ENCODE measurements at regions not wholly inside any gene's neighbourhood (a gene's known extent, or its start where the extent isn't known, plus 50 kb on each side); places are given as distances from the start of the nearest gene placed in this dataset.
"Not testable (repeated sequence)": the region's sequence is repeated elsewhere in the genome, so short reads cannot be mapped to it uniquely, and the experiment has no call there.

DNA sequence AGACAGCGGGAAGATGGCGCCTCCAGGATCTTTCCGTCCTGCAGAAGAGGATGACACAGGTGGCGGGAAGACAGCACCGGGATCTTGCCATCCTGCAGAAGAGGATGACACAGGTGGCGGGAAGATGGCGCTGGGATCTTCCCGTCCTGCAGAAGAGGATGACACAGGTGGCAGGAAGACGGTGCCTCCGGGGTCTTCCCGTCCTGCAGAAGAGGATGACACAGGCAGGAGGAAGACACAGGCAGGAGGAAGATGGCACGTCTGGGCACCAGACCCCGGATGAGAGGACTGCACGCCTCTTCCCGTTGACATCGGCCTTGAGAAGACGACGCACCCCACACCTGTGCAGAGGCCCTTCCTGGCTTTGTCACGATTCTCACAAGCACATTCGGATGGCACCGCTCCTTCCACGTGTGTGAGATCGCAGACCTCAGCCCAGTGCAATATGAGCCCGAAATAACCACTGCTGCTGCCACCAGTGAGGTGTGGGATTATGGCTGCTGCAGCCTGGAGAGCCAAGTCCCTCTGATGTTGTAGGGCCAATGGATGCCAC lies 79.4 kb upstream of the SNTG2 start:
- Mint-ChIP-seq H3K4me3 (no peak overlapping the region), H3K27ac (no peak overlapping the region), H3K4me1 (no peaks in the 10 kb centered on the region), H3K9me3 (no peaks in the 10 kb centered on the region), H3K27me3 (no peaks in the 10 kb centered on the region), H3K36me3 (ENCODE audit: low read depth) (no peaks in the 10 kb centered on the region)
- no peak for DNase-seq
- POLR2A ChIA-PET = no interaction called here
- CTCF ChIA-PET = no interaction called here

DNA sequence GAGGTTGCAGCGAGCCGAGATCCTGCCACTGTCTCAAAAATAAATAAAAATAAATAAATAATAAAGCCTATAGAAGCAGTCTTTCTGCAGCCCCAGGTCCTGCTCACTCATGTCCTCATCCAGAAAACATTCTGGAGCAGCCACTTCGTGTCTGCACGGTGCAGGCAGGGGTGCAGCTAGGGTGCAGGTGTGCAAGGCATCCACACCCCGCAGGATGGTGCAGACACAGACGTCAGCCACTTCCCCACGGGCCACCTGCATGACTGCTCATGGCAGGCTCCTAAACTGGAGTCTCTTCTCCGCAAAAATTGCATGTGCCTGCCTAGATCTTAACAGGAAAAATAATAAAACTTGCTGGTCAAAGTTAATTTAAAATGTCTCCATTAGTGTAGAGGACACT lies 80.2 kb upstream of the SNTG2 start:
- no peak overlapping the region for H3K4me3 Mint-ChIP-seq
- no peak overlapping the region for H3K27ac Mint-ChIP-seq
- no peak for DNase-seq
- no peaks in the 10 kb centered on the region for H3K36me3 Mint-ChIP-seq (ENCODE audit: low read depth)
- CTCF ChIA-PET = no interaction called here
- H3K4me1 Mint-ChIP-seq = no peaks in the 10 kb centered on the region
- POLR2A ChIA-PET = no interaction called here
- H3K9me3 Mint-ChIP-seq = no peaks in the 10 kb centered on the region
- H3K27me3 Mint-ChIP-seq = no peaks in the 10 kb centered on the region

DNA sequence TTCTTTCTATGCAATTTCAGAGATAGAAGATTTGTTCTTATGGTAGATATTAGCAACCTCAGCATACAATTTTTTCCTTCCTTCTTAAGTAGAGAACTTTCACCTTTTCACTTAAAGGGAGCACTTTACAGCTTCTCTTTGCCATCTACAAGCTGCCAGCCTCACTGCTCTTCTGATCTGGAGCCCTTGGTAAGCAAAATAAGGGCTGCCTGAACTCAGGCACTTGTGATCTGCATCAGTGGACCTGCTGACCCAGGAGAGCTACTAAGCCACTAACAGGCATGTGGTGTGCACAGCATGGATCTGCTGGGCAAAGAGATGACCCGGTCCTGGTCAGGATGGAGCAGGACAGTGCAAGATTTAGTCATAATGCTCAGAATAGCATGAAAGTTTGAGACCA lies 80.8 kb upstream of the SNTG2 start:
- DNase-seq = no peak
- Mint-ChIP-seq H3K36me3 (ENCODE audit: low read depth) (no peaks in the 10 kb centered on the region), H3K27ac (no peak overlapping the region), H3K27me3 (no peaks in the 10 kb centered on the region), H3K4me3 (no peak overlapping the region), H3K9me3 (no peaks in the 10 kb centered on the region), H3K4me1 (no peaks in the 10 kb centered on the region)
- ChIA-PET POLR2A (no interaction called here), CTCF (no interaction called here)

DNA sequence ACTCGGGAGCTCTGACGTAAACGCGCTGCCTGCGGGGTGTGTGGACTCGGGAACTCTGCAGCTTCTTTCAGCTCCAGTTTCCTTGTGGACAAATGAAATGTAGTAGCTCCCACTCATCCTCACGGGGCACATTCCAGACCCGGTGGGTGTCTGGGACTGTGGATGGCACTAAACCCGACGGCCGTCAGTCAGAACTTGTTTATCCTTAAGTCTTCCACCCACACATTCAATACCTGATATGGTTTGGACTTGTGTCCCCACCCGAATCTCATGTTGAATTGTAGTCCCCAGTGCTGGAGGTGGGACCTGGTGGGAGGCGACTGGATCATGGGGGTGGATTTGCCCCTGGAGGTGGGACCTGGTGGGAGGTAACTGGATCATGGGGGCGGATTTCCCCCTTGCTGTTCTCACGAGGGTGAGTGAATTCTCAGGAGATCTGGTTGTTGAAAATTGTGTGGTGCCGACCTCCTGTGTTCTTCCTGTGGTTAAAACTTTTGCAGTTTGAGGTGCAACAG lies 81.2 kb upstream of the SNTG2 start:
- Mint-ChIP-seq H3K27ac (no peak overlapping the region), H3K4me1 (no peaks in the 10 kb centered on the region), H3K36me3 (ENCODE audit: low read depth) (no peaks in the 10 kb centered on the region), H3K4me3 (no peak overlapping the region), H3K27me3 (no peaks in the 10 kb centered on the region), H3K9me3 (no peaks in the 10 kb centered on the region)
- ChIA-PET POLR2A (no interaction called here), CTCF (no interaction called here)
- DNase-seq = no peak

DNA sequence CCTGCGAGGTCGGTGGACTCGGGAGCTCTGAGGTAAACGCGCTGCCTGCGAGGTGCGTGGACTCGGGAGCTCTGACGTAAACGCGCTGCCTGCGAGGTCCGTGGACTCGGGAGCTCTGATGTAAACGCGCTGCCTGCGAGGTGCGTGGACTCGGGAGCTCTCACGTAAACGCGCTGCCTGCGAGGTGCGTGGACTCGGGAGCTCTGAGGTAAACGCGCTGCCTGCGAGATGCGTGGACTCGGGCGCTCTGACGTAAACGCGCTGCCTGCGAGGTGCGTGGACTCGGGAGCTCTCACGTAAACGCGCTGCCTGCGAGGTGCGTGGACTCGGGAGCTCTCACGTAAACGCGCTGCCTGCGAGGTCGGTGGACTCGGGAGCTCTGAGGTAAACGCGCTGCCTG lies 81.8 kb upstream of the SNTG2 start:
- H3K27me3 Mint-ChIP-seq; H3K27ac Mint-ChIP-seq; H3K4me1 Mint-ChIP-seq; H3K4me3 Mint-ChIP-seq; DNase-seq; H3K9me3 Mint-ChIP-seq; CTCF ChIA-PET; H3K36me3 Mint-ChIP-seq (ENCODE audit: low read depth); POLR2A ChIA-PET: not testable (repeated sequence)

DNA sequence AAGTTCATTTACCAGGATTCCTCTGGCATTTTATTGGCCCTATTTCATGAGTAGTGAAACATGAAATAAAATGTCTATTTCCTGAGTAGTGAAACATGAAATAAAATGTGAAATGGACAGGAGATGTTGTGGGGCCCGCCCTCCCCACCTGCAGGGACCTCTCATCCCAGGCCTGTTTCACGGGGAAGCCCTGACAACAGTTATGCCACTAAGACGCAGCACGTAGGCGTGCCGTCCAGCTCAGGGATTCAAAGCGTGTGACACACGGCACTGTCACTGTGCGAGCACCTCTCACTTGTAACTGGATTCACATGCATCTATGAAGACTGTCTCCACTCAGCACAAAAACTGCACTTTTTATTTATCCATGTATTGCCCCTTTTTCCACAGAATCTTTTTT lies 83.4 kb upstream of the SNTG2 start:
- Mint-ChIP-seq H3K4me1 (no peaks in the 10 kb centered on the region), H3K4me3 (no peak overlapping the region), H3K9me3 (no peaks in the 10 kb centered on the region), H3K27ac (no peak overlapping the region), H3K27me3 (no peaks in the 10 kb centered on the region), H3K36me3 (ENCODE audit: low read depth) (no peaks in the 10 kb centered on the region)
- CTCF ChIA-PET = no interaction called here
- DNase-seq = no peak
- POLR2A ChIA-PET = no interaction called here

DNA sequence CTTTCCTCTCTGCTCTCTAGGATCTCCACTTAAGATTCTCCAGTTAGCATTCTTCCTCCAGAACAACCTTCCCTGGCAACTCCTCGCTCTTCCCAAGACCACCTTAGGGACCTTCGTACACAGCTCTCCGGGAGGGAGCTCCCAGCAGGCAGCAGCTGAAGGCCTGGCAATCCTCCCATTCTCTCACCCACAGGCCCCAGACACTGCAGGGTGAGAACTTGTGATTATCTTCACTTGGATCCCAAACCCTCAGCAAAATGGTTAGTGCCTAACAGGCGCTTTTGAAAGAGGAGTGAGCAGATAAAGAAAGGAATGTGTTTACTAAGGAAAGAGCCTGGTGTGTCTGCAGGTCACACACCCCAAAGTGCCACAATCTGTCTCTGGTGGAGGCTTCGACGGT lies 83.8 kb upstream of the SNTG2 start:
- Mint-ChIP-seq H3K9me3 (no peaks in the 10 kb centered on the region), H3K36me3 (ENCODE audit: low read depth) (no peaks in the 10 kb centered on the region), H3K27ac (no peak overlapping the region), H3K4me3 (no peak overlapping the region), H3K27me3 (no peaks in the 10 kb centered on the region), H3K4me1 (no peaks in the 10 kb centered on the region)
- POLR2A ChIA-PET = no interaction called here
- DNase-seq = no peak
- CTCF ChIA-PET = no interaction called here

DNA sequence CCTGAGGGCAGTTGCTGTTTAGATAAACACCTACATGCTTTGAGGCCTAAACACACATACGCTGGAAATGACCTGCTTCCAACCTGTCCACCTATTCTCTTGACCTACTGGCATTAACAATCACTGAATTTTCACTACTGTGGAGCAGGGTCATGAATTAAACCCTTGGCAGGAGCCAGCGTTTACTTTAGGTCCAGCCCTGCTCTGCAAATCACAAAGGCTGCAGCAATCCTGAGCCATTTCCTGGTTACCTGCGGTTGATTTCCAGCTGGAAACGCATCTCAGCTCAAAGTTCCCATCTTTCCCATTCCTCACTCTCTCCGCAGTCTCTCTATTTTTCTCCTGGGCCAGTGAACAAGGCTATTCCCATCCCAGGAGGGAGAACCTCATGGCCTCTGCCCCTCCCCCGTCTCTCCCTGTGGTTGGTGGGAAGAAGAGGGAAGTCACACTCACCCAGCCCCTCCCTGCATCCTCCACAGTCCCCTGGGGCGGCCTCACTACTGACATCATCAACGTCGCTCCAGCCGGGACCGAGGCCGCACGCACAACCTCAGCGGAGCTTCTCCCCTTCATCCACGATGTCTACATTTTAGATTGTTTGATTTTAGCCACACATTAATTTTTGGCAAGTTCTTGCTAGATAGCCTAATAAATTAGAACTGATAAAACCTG lies 84.5 kb upstream of the SNTG2 start:
- H3K4me3 Mint-ChIP-seq = no peak overlapping the region
- POLR2A ChIA-PET = interaction anchor here (0.7 kb wide), 1 partner anchor 88 kb away, joined by 3 read pairs; no protein-coding TSS in a partner anchor
- CTCF ChIA-PET = no interaction called here
- H3K9me3 Mint-ChIP-seq = no peaks in the 10 kb centered on the region
- no peaks in the 10 kb centered on the region for H3K4me1 Mint-ChIP-seq
- H3K36me3 Mint-ChIP-seq (ENCODE audit: low read depth) = no peaks in the 10 kb centered on the region
- no peak overlapping the region for H3K27ac Mint-ChIP-seq
- H3K27me3 Mint-ChIP-seq = no peaks in the 10 kb centered on the region
- DNase-seq = no peak

DNA sequence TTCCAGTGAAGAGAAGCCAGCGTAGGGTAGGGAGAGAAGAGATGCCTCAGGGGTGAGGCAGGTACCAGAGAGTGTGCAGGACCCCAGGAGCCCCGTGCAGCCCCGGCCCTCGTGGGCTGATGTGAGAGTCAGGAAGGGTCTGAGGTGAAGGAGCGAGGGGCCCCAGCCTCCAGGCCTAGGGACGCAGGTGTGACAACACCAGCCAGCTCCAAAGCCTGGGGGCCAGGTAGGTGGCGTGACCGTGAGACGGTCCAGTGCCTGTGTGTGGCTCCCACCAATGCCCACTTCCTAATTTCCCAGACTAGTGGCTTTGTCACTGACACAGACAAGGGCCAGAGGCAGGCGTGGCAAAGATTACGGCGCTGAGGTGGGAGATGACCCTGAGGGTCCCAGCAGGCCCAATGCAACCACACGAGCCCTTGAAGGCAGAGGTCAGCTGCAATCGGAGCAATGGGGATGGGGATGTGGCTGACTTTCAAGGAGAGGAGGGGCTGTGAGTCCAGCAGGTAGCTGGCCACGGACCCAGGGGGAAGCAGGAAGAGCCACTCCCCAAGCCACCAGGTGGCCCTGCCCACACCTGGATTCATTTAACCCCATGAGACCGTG lies 86.0 kb upstream of the SNTG2 start:
- Mint-ChIP-seq H3K27ac (no peak overlapping the region), H3K27me3 (no peaks in the 10 kb centered on the region), H3K4me3 (no peak overlapping the region), H3K9me3 (no peaks in the 10 kb centered on the region), H3K4me1 (no peaks in the 10 kb centered on the region), H3K36me3 (ENCODE audit: low read depth) (no peaks in the 10 kb centered on the region)
- ChIA-PET POLR2A (no interaction called here), CTCF (no interaction called here)
- no peak for DNase-seq

DNA sequence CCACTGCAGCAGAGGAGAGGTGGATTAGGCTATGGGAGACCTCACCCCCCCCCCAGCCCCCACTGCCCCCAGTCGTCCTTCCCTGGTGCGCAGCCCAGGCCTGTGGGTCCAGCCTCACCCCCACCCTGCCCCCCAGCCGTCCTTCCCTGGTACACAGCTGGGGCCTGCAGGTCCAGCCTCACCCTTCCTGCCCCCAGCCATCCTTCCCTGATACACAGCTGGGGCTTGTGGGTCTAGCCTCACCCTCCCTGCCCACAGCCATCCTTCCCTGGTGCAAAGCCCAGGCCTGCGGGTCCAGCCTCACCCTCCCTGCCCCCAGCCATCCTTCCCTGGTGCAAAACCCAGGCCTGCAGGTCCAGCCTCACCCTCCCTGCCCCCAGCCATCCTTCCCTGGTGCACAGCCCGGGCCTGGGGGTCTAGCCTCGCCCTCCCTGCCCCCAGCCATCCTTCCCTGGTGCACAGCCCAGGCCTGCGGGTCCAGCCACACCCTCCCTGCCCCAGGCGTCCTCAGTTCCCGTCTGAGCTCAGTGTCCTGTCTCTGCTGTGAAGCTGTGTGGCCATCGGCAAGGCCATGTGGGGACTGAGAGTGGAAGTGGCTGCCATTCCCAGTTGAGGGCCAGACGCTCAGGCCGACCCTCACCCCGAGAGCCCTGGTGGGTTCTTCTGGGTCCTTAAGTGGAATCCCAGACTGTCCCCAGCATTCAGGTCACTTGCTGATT lies 86.8 kb upstream of the SNTG2 start:
- no peak overlapping the region for H3K27ac Mint-ChIP-seq
- no peaks in the 10 kb centered on the region for H3K27me3 Mint-ChIP-seq
- ChIA-PET CTCF (no interaction called here), POLR2A (no interaction called here)
- no peak for DNase-seq
- H3K36me3 Mint-ChIP-seq (ENCODE audit: low read depth) = no peaks in the 10 kb centered on the region
- H3K4me3 Mint-ChIP-seq = no peak overlapping the region
- H3K9me3 Mint-ChIP-seq = no peaks in the 10 kb centered on the region
- no peaks in the 10 kb centered on the region for H3K4me1 Mint-ChIP-seq

DNA sequence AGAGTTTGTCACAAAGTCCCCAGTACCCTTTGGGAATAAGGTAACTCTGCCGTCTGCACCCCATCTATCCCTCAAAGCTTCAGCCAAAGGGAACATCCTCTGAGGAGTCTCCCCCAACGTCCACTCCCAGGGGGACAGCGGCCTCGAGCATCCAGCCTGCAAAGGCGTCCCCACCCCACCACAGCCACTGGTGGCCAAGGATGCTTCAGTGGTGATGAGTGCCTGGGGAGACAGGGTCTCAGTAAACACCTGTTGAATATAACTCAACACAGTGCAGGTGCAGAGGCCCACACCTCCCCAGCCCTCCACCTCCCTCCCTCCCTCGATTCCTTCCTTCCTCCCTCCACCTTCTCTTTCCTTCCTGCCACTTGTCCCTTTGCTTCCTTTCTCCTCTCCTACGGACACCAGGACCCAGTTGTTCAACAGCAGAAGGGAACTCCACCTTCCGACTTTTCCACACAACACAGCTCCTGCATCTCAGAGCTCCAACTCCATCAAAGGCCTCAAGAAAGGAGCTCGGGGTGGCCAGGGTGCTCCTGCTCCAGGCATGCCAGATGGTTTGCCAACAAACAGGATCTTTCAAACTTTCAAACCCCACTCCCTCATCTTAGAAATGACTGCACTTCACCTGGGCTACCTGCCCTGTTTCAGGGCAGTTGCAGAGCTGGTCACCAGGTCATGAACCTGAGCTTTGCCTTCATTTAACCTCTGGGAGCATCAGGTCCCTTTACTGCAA lies 87.8 kb upstream of the SNTG2 start:
- ChIA-PET CTCF (no interaction called here), POLR2A (no interaction called here)
- H3K9me3 Mint-ChIP-seq = no peaks in the 10 kb centered on the region

DNA sequence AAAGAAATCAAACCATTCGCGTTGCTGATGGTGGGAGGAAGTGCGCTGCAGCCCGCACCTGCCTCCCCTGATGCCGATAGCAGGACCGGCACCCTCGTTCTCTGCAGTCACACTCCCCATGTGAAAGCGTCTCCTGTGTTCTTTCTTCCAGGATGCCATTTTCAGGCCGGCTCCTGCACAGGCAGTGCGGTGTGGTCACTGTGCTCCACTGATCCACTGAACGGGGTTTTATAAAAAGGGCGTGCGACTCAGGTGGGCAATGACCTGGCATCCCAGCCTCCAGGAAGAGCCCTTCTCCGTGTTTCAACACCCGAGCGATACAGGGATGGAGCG lies 88.3 kb upstream of the SNTG2 start:
- POLR2A ChIA-PET = no interaction called here
- CTCF ChIA-PET = no interaction called here
- H3K4me3 Mint-ChIP-seq = no peak overlapping the region

More for the DNA sequence above, 87.8 kb upstream of the SNTG2 start:
- no peak for DNase-seq
- Mint-ChIP-seq H3K27ac (no peak overlapping the region), H3K4me1 (no peaks in the 10 kb centered on the region), H3K4me3 (no peak overlapping the region), H3K27me3 (no peaks in the 10 kb centered on the region), H3K36me3 (ENCODE audit: low read depth) (no peaks in the 10 kb centered on the region)

DNA sequence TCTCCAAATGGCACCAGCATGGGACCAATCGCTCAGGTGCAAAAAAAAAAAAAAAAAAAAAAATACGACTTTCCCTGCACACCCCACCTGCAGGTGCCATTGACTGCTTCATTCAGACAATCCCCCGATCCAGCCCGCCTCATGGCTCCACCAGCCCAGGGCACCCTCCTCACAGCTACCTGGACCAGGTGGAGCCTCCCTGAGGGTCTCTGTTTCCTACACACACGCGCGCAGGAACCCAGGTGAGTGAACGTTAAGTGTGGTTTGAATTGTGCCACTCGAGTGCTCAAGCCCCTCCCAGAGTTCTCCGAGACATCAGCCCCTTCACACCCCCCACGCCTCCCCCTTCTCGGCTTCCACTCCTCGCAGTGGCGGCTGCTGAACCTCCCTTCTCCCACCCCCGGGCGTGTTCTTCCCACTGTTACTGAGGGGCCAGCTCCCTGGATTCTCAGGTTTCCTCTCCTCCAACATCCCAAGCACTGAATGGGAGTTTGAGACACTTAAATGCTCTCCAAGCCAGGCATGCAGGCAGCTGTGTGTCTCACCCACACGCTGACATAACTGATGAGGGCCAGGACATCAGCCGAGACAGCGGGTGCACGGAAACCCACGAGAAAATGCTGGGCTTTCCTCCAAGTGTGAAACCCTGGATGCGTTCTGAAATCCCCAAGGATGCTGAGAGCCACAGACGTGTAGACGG lies 88.8 kb upstream of the SNTG2 start:
- Mint-ChIP-seq H3K27me3 (no peaks in the 10 kb centered on the region), H3K4me3 (no peak overlapping the region), H3K4me1 (no peaks in the 10 kb centered on the region), H3K9me3 (no peaks in the 10 kb centered on the region), H3K27ac (no peak overlapping the region), H3K36me3 (ENCODE audit: low read depth) (no peaks in the 10 kb centered on the region)
- no peak for DNase-seq
- ChIA-PET POLR2A (no interaction called here), CTCF (no interaction called here)

More for the DNA sequence above, 88.3 kb upstream of the SNTG2 start:
- H3K27ac Mint-ChIP-seq = no peak overlapping the region
- no peak for DNase-seq
- no peaks in the 10 kb centered on the region for H3K36me3 Mint-ChIP-seq (ENCODE audit: low read depth)
- H3K4me1 Mint-ChIP-seq = no peaks in the 10 kb centered on the region
- no peaks in the 10 kb centered on the region for H3K9me3 Mint-ChIP-seq
- H3K27me3 Mint-ChIP-seq = no peaks in the 10 kb centered on the region
